ENCODE measurements at regions not wholly inside any gene's neighbourhood (a gene's known extent, or its start where the extent isn't known, plus 50 kb on each side); places are given as distances from the start of the nearest gene placed in this dataset.

GRCh38 chr1:228900099-228900885, 165.0 kb downstream of the RHOU start:
- no peak for TF ChIP-seq POLR2A (IDR thresholded peaks at IDR 0.05)
- no peak for TF ChIP-seq CTCF (IDR thresholded peaks at IDR 0.05 in 4 of 5, conservative IDR thresholded peaks at IDR 0.05 in 1 of 5)

Data from gastrocnemius medialis (tissue), 4 donors.